CD8-positive, alpha-beta memory T cell (primary cell): ENCODE measurements at regions not wholly inside any gene's neighbourhood (a gene's known extent, or its start where the extent isn't known, plus 50 kb on each side); places are given as distances from the start of the nearest gene placed in this dataset.

Source experiments
- CTCF ChIA-PET: fragments of 350-600 bp; sonication (Branson Sonifier 250); formaldehyde crosslinking; loops from one replicate; lab custom pipeline; 2021; ENCODE audit warnings: antibody characterized with exemption; lab: Charles Lee
- POLR2A ChIA-PET: fragments of 350-600 bp; sonication (Branson Sonifier 250); formaldehyde crosslinking; loops from one replicate; lab custom pipeline; 2021; ENCODE audit warnings: antibody characterized with exemption; lab: Charles Lee
- DNase-seq, 5 donors: peaks; one replicate each; pipeline versions ENCODE4 v3.0.0 to v3.0.0-alpha.2; 2020 to 2022; ENCODE audit warnings: mixed read lengths in 1 of 5
- H3K27ac ChIP-seq: one replicate; pipeline ENCODE4 v1.7.0; 2013; ENCODE audit warnings: low read depth, mild to moderate bottlenecking, low read length, moderate library complexity
- H3K27me3 ChIP-seq: 2 replicates; pipeline ENCODE4 v1.7.0; 2013; ENCODE audit warnings: low read length, mild to moderate bottlenecking; ENCODE audit not compliant: insufficient read depth, poor library complexity, severe bottlenecking
- H3K36me3 ChIP-seq: 2 replicates; pipeline ENCODE4 v1.7.0; 2013; ENCODE audit warnings: mild to moderate bottlenecking, low read length, moderate library complexity; ENCODE audit not compliant: insufficient read depth
- H3K4me1 ChIP-seq: 2 replicates; pipeline ENCODE4 v1.7.0; 2013; ENCODE audit warnings: mild to moderate bottlenecking, low read length, moderate library complexity; ENCODE audit not compliant: insufficient read depth
- H3K4me3 ChIP-seq: 2 replicates; pipeline ENCODE4 v1.7.0; 2013; ENCODE audit warnings: mild to moderate bottlenecking, low read length
- H3K9me3 ChIP-seq: 2 replicates; pipeline ENCODE4 v1.7.0; 2013; ENCODE audit warnings: mild to moderate bottlenecking, low read length
- H3K27ac Mint-ChIP-seq, 8 donors: one replicate each; pipeline ENCODE4 v1.8.0; 2020 to 2021; ENCODE audit warnings: mixed read lengths in 8 of 8, mild to moderate bottlenecking in 6 of 8, inconsistent platforms in 3 of 8, moderate library complexity in 3 of 8
- H3K27me3 Mint-ChIP-seq, 2 donors: one replicate each; pipeline ENCODE4 v1.8.0; 2020 to 2021; ENCODE audit warnings: mixed read lengths in 2 of 2, mild to moderate bottlenecking in 1 of 2, moderate library complexity in 1 of 2
- H3K36me3 Mint-ChIP-seq, 3 donors: one replicate each; pipeline ENCODE4 v1.8.0; 2020 to 2021; ENCODE audit warnings: mixed read lengths in 3 of 3, inconsistent platforms in 1 of 3, mild to moderate bottlenecking in 1 of 3
- H3K4me1 Mint-ChIP-seq, 3 donors: one replicate each; pipeline ENCODE4 v1.8.0; 2020 to 2021; ENCODE audit warnings: mixed read lengths in 3 of 3, inconsistent platforms in 1 of 3, mild to moderate bottlenecking in 1 of 3
- H3K4me3 Mint-ChIP-seq, 7 donors: one replicate each; pipeline ENCODE4 v1.8.0; 2020 to 2021; ENCODE audit warnings: mixed read lengths in 7 of 7, mild to moderate bottlenecking in 6 of 7, moderate library complexity in 4 of 7, inconsistent platforms in 2 of 7
- H3K9me3 Mint-ChIP-seq, 5 donors: one replicate each; pipeline ENCODE4 v1.8.0; 2020 to 2022; ENCODE audit warnings: mixed read lengths in 5 of 5, mild to moderate bottlenecking in 3 of 5, moderate library complexity in 2 of 5, inconsistent platforms in 1 of 5

GRCh38 chrX:39883666-39884065 is 214.1 kb downstream of the BCOR start:
- H3K4me1 ChIP-seq, result no peaks in the 10 kb centered on the region
- POLR2A ChIA-PET, result no interaction called here
- no peak overlapping the region for H3K4me3 ChIP-seq
- DNase-seq, result peak in 1 of 5 donors; percentile 15
- no peak overlapping the region for H3K27ac Mint-ChIP-seq
- peaks cover 0 to 6% of the 10 kb centered on the region in 2 donors for H3K27me3 Mint-ChIP-seq
- CTCF ChIA-PET, result no interaction called here
- peaks cover 0 to 1% (median 0%) of the 10 kb centered on the region in 3 donors for H3K36me3 Mint-ChIP-seq
- H3K9me3 ChIP-seq, result no peaks in the 10 kb centered on the region
- H3K36me3 ChIP-seq, result no peaks in the 10 kb centered on the region
- no peaks in the 10 kb centered on the region for H3K27me3 ChIP-seq
- H3K27ac ChIP-seq, result no peak overlapping the region
- H3K9me3 Mint-ChIP-seq, result peaks cover 0 to 7% (median 2%) of the 10 kb centered on the region in 5 donors
- H3K4me3 Mint-ChIP-seq, result no peak overlapping the region
- peaks cover 8 to 17% (median 15%) of the 10 kb centered on the region in 3 donors for H3K4me1 Mint-ChIP-seq

- H3K4me1 Mint-ChIP-seq, result peaks cover 8 to 17% (median 15%) of the 10 kb centered on the region in 3 donors
- peaks cover 0 to 1% (median 0%) of the 10 kb centered on the region in 3 donors for H3K36me3 Mint-ChIP-seq
- POLR2A ChIA-PET, result no interaction called here
- no peaks in the 10 kb centered on the region for H3K27me3 ChIP-seq
- CTCF ChIA-PET, result no interaction called here
- H3K4me3 ChIP-seq, result no peak overlapping the region
- H3K9me3 Mint-ChIP-seq, result peaks cover 0 to 7% (median 0%) of the 10 kb centered on the region in 5 donors
- DNase-seq, result no peak
- no peak overlapping the region for H3K4me3 Mint-ChIP-seq
- peaks cover 0 to 11% of the 10 kb centered on the region in 2 donors for H3K27me3 Mint-ChIP-seq
- no peaks in the 10 kb centered on the region for H3K36me3 ChIP-seq
- H3K4me1 ChIP-seq, result no peaks in the 10 kb centered on the region
- no peak overlapping the region for H3K27ac ChIP-seq
- H3K27ac Mint-ChIP-seq, result no peak overlapping the region
- no peaks in the 10 kb centered on the region for H3K9me3 ChIP-seq
Measured at GRCh38 chrX:39886282-39886681, 211.5 kb downstream of the BCOR start.

GRCh38 chrX:39888730-39889129 is 209.0 kb downstream of the BCOR start:
- H3K36me3 ChIP-seq, result no peaks in the 10 kb centered on the region
- Mint-ChIP-seq H3K4me1 (peaks cover 3 to 14% (median 14%) of the 10 kb centered on the region in 3 donors), H3K4me3 (no peak overlapping the region), H3K36me3 (no peaks in the 10 kb centered on the region), H3K27me3 (peaks cover 0 to 11% of the 10 kb centered on the region in 2 donors), H3K27ac (no peak overlapping the region), H3K9me3 (peaks cover 0 to 1% (median 0%) of the 10 kb centered on the region in 5 donors)
- no peak overlapping the region for H3K4me3 ChIP-seq
- POLR2A ChIA-PET, result no interaction called here
- peaks cover 8% of the 10 kb centered on the region for H3K4me1 ChIP-seq
- no peaks in the 10 kb centered on the region for H3K27me3 ChIP-seq
- CTCF ChIA-PET, result no interaction called here
- no peaks in the 10 kb centered on the region for H3K9me3 ChIP-seq
- DNase-seq, result no peak
- H3K27ac ChIP-seq, result no peak overlapping the region

- CTCF ChIA-PET, result no interaction called here
Measured at GRCh38 chrX:39889704-39890103, 208.1 kb downstream of the BCOR start.

GRCh38 chrX:39890807-39891206 is 207.0 kb downstream of the BCOR start:
- H3K36me3 Mint-ChIP-seq, result no peaks in the 10 kb centered on the region
- peaks cover 0 to 11% of the 10 kb centered on the region in 2 donors for H3K27me3 Mint-ChIP-seq

More at GRCh38 chrX:39889704-39890103, 208.1 kb downstream of the BCOR start:
- Mint-ChIP-seq H3K9me3 (no peaks in the 10 kb centered on the region), H3K36me3 (no peaks in the 10 kb centered on the region), H3K4me1 (peaks cover 0 to 7% (median 6%) of the 10 kb centered on the region in 3 donors), H3K27ac (peak overlapping the region in 1 of 8 donors; percentile 13), H3K27me3 (peaks cover 0 to 11% of the 10 kb centered on the region in 2 donors), H3K4me3 (peak overlapping the region in 1 of 7 donors; percentile 3)
- no peak overlapping the region for H3K4me3 ChIP-seq
- H3K4me1 ChIP-seq, result peaks cover 8% of the 10 kb centered on the region
- POLR2A ChIA-PET, result no interaction called here
- H3K27ac ChIP-seq, result no peak overlapping the region
- no peaks in the 10 kb centered on the region for H3K9me3 ChIP-seq
- H3K36me3 ChIP-seq, result no peaks in the 10 kb centered on the region
- DNase-seq, result no peak
- no peaks in the 10 kb centered on the region for H3K27me3 ChIP-seq

GRCh38 chrX:39891781-39892180 is 206.0 kb downstream of the BCOR start:
- H3K4me1 ChIP-seq, result peaks cover 8% of the 10 kb centered on the region
- Mint-ChIP-seq H3K27me3 (peaks cover 0 to 13% of the 10 kb centered on the region in 2 donors), H3K9me3 (no peaks in the 10 kb centered on the region), H3K36me3 (no peaks in the 10 kb centered on the region), H3K27ac (no peak overlapping the region), H3K4me1 (peaks cover 0 to 6% (median 6%) of the 10 kb centered on the region in 3 donors), H3K4me3 (no peak overlapping the region)
- ChIA-PET POLR2A (no interaction called here), CTCF (no interaction called here)
- no peaks in the 10 kb centered on the region for H3K36me3 ChIP-seq
- H3K27me3 ChIP-seq, result no peaks in the 10 kb centered on the region
- H3K4me3 ChIP-seq, result no peak overlapping the region
- no peak overlapping the region for H3K27ac ChIP-seq
- peak in 1 of 5 donors; percentile 6 for DNase-seq
- no peaks in the 10 kb centered on the region for H3K9me3 ChIP-seq

More at GRCh38 chrX:39890807-39891206, 207.0 kb downstream of the BCOR start:
- no peaks in the 10 kb centered on the region for H3K27me3 ChIP-seq
- H3K4me3 ChIP-seq, result no peak overlapping the region
- H3K9me3 Mint-ChIP-seq, result no peaks in the 10 kb centered on the region
- CTCF ChIA-PET, result no interaction called here
- H3K4me1 ChIP-seq, result peaks cover 8% of the 10 kb centered on the region
- H3K27ac Mint-ChIP-seq, result no peak overlapping the region
- H3K4me3 Mint-ChIP-seq, result no peak overlapping the region
- H3K27ac ChIP-seq, result no peak overlapping the region
- H3K4me1 Mint-ChIP-seq, result peaks cover 0 to 6% (median 6%) of the 10 kb centered on the region in 3 donors
- DNase-seq, result no peak
- POLR2A ChIA-PET, result no interaction called here
- H3K36me3 ChIP-seq, result no peaks in the 10 kb centered on the region
- H3K9me3 ChIP-seq, result no peaks in the 10 kb centered on the region

GRCh38 chrX:39893417-39894338 is 204.1 kb downstream of the BCOR start:
- Histone ChIP-seq H3K9me3 (no peaks in the 10 kb centered on the region), H3K4me1 (peaks cover 8% of the 10 kb centered on the region), H3K36me3 (no peaks in the 10 kb centered on the region), H3K27ac (no peak overlapping the region), H3K27me3 (no peaks in the 10 kb centered on the region), H3K4me3 (no peak overlapping the region)
- ChIA-PET CTCF (no interaction called here), POLR2A (no interaction called here)
- no peak for DNase-seq
- Mint-ChIP-seq H3K36me3 (no peaks in the 10 kb centered on the region), H3K27me3 (peaks cover 0 to 12% of the 10 kb centered on the region in 2 donors), H3K4me3 (no peak overlapping the region), H3K27ac (no peak overlapping the region), H3K9me3 (peaks cover 0 to 2% (median 0%) of the 10 kb centered on the region in 5 donors), H3K4me1 (peaks cover 0 to 6% (median 6%) of the 10 kb centered on the region in 3 donors)

- Mint-ChIP-seq H3K27me3 (peaks cover 0 to 9% of the 10 kb centered on the region in 2 donors), H3K36me3 (no peaks in the 10 kb centered on the region), H3K4me3 (no peak overlapping the region), H3K9me3 (peaks cover 0 to 2% (median 0%) of the 10 kb centered on the region in 5 donors), H3K4me1 (peaks cover 0 to 6% (median 6%) of the 10 kb centered on the region in 3 donors), H3K27ac (no peak overlapping the region)
- no peak overlapping the region for H3K27ac ChIP-seq
- H3K27me3 ChIP-seq, result no peaks in the 10 kb centered on the region
- H3K4me3 ChIP-seq, result no peak overlapping the region
- no peak for DNase-seq
- H3K4me1 ChIP-seq, result peaks cover 8% of the 10 kb centered on the region
- no peaks in the 10 kb centered on the region for H3K9me3 ChIP-seq
- ChIA-PET CTCF (no interaction called here), POLR2A (no interaction called here)
- no peaks in the 10 kb centered on the region for H3K36me3 ChIP-seq
Measured at GRCh38 chrX:39894683-39895082, 203.1 kb downstream of the BCOR start.
